B cell (primary cell): ENCODE measurements at regions not wholly inside any gene's neighbourhood (a gene's known extent, or its start where the extent isn't known, plus 50 kb on each side); places are given as distances from the start of the nearest gene placed in this dataset.

Experiments
- ATAC-seq: fragments of 200-7000 bp; cut with Tn5 transposase; one replicate; pipeline ENCODE4 v1.10.0; 2021; ENCODE audit warnings: low read depth, mild to moderate bottlenecking, moderate number of reproducible peaks, moderate library complexity
- CTCF ChIA-PET: fragments of 350-600 bp; sonication (Branson Sonifier 250); formaldehyde crosslinking; loops from one replicate; lab custom pipeline; 2021; ENCODE audit warnings: antibody characterized with exemption, inconsistent platforms; lab: Charles Lee
- POLR2A ChIA-PET: fragments of 350-600 bp; sonication (Branson Sonifier 250); formaldehyde crosslinking; loops from one replicate; lab custom pipeline; 2021; ENCODE audit warnings: antibody characterized with exemption; lab: Charles Lee
- DNase-seq: peaks from one replicate; pipeline ENCODE4 v3.0.0; 2013
- H2AFZ ChIP-seq: 2 replicates; pipeline ENCODE4 v1.6.1; 2012; ENCODE audit warnings: mild to moderate bottlenecking, low read depth, low read length; ENCODE audit not compliant: insufficient read depth, poor library complexity, severe bottlenecking
- H3K27ac ChIP-seq, 2 donors: 1 replicate in 1 of 2; 2 replicates in 1 of 2; pipeline ENCODE4 v1.5.1; 2012 to 2013; ENCODE audit warnings: low read length in 2 of 2, mild to moderate bottlenecking in 2 of 2, moderate library complexity in 1 of 2
- H3K27me3 ChIP-seq, 4 experiments: fragments of 200-600 bp in 1 of 4; sonication (generic) in 1 of 4; replicated peaks in 1 of 4; 1 replicate in 2 of 4; 2 replicates in 2 of 4; pipeline versions ENCODE4 v1.6.1 to v1.7.0; 2013 to 2016; ENCODE audit warnings: low read length in 3 of 4, mild to moderate bottlenecking in 2 of 4, mixed read lengths in 1 of 4, moderate library complexity in 1 of 4; ENCODE audit not compliant: insufficient read depth in 4 of 4, control insufficient read depth in 3 of 4; ENCODE audit errors: control extremely low read depth in 1 of 4
- H3K36me3 ChIP-seq, 2 experiments: replicated peaks in 1 of 2; 1 replicate in 1 of 2; 2 replicates in 1 of 2; pipeline versions ENCODE4 v1.6.1 to v1.7.1; 2013; ENCODE audit warnings: low read length in 1 of 2; ENCODE audit not compliant: insufficient read depth in 2 of 2, control insufficient read depth in 1 of 2; ENCODE audit errors: control extremely low read depth in 1 of 2, extremely low read depth in 1 of 2
- H3K4me1 ChIP-seq, 2 donors: fragments of 200-600 bp in 1 of 2; sonication (generic) in 1 of 2; 1 replicate in 1 of 2; 2 replicates in 1 of 2; pipeline versions ENCODE4 v1.5.1 to v1.6.1; 2013 to 2017; ENCODE audit warnings: low read length in 2 of 2; ENCODE audit not compliant: control insufficient read depth in 2 of 2, insufficient read depth in 2 of 2
- H3K4me2 ChIP-seq: replicated peaks from 2 replicates; pipeline ENCODE3; 2012; ENCODE audit warnings: mild to moderate bottlenecking, low read depth, low read length; ENCODE audit not compliant: poor library complexity, severe bottlenecking
- H3K4me3 ChIP-seq, 5 experiments: fragments of 200-600 bp in 1 of 5; sonication (generic) in 1 of 5; 1 replicate in 3 of 5; 2 replicates in 2 of 5; pipeline versions ENCODE4 v1.5.1 to v1.7.0; 2011 to 2016; ENCODE audit warnings: low read length in 4 of 5, mild to moderate bottlenecking in 4 of 5, low read depth in 2 of 5, control low read depth in 1 of 5, moderate library complexity in 1 of 5; ENCODE audit not compliant: insufficient read depth in 1 of 5; ENCODE audit errors: control extremely low read depth in 1 of 5, extremely low read depth in 1 of 5
- H3K79me2 ChIP-seq: fragments of 200-600 bp; sonication (generic); one replicate; pipeline ENCODE4 v1.6.0; 2016; ENCODE audit warnings: low read length; ENCODE audit not compliant: control insufficient read depth, insufficient read depth
- H3K9ac ChIP-seq: fragments of 200-600 bp; sonication (generic); 2 replicates; pipeline ENCODE4 v1.6.1; 2017; ENCODE audit warnings: mild to moderate bottlenecking, low read length, moderate library complexity
- H3K9me3 ChIP-seq, 3 donors: one replicate each; pipeline versions ENCODE4 v1.6.1 to v1.7.1; 2013; ENCODE audit warnings: low read length in 2 of 3; ENCODE audit not compliant: control insufficient read depth in 2 of 3, insufficient read depth in 1 of 3; ENCODE audit errors: control extremely low read depth in 1 of 3
- H4K20me1 ChIP-seq: 2 replicates; pipeline ENCODE4 v1.6.0; 2012; ENCODE audit warnings: mild to moderate bottlenecking, low read length; ENCODE audit not compliant: insufficient read depth, control insufficient read depth, poor library complexity, severe bottlenecking
- H3K27ac Mint-ChIP-seq: one replicate; pipeline ENCODE4 v1.8.0; 2021; ENCODE audit warnings: mixed read lengths
- H3K27me3 Mint-ChIP-seq: one replicate; pipeline ENCODE4 v1.8.0; 2021; ENCODE audit warnings: mixed read lengths
- H3K4me1 Mint-ChIP-seq: one replicate; pipeline ENCODE4 v1.8.0; 2021; ENCODE audit warnings: mixed read lengths
- H3K4me3 Mint-ChIP-seq: one replicate; pipeline ENCODE4 v1.8.0; 2021; ENCODE audit warnings: mixed read lengths
- H3K9me3 Mint-ChIP-seq: one replicate; pipeline ENCODE4 v1.8.0; 2022; ENCODE audit warnings: mixed read lengths; ENCODE audit not compliant: insufficient read depth
- CTCF ChIP-seq: fragments of 200-600 bp; IDR thresholded peaks from one replicate; pipeline ENCODE4 v1.8.0; 2022; ENCODE audit warnings: antibody characterized with exemption, mild to moderate bottlenecking
- EZH2 ChIP-seq: IDR thresholded peaks from 2 replicates; pipeline ENCODE4 v1.6.1; 2012; ENCODE audit warnings: borderline replicate concordance, low read depth, mild to moderate bottlenecking, moderate library complexity, low read length; ENCODE audit not compliant: insufficient read depth, poor library complexity, severe bottlenecking
- WGBS: methylation state at CpG from one replicate; pipeline ENCODE4 v1.1.5; 2013; ENCODE audit warnings: missing lambda C conversion rate; ENCODE audit not compliant: insufficient coverage; 5-methylcytosine and 5-hydroxymethylcytosine counted together
- intact Hi-C: fragments of 100-400 bp; cut with micrococcal nuclease; formaldehyde crosslinking; loops from one replicate; pipeline ENCODE4 v1.10.0; 2022

- H3K4me3 ChIP-seq, result no peak overlapping the region
- no peaks in the 10 kb centered on the region for H3K79me2 ChIP-seq
- intact Hi-C loops, result no loop called here
- whole genome bisulfite sequencing, result no CpG with 5 or more reads among the region's 1 CpG
- ChIA-PET POLR2A (interaction anchor here (0.6 to 1.0 kb wide), 2 partner anchors 10 to 42 kb away, joined by 3 to 6 read pairs; no protein-coding TSS in a partner anchor), CTCF (no interaction called here)
- H3K4me1 ChIP-seq, result peaks cover 51 to 52% of the 10 kb centered on the region in 2 donors
- no peak for ATAC-seq
- no peak overlapping the region for H2AFZ ChIP-seq
- TF ChIP-seq CTCF, result no peak
- no peak for TF ChIP-seq EZH2
- no peaks in the 10 kb centered on the region for H3K36me3 ChIP-seq
- Mint-ChIP-seq H3K4me1 (peaks cover 57% of the 10 kb centered on the region), H3K27me3 (no peaks in the 10 kb centered on the region), H3K4me3 (peak overlapping the region; percentile 23), H3K27ac (no peak overlapping the region), H3K9me3 (peaks cover 14% of the 10 kb centered on the region)
- H3K9ac ChIP-seq, result no peak overlapping the region
- peaks cover 7 to 17% (median 10%) of the 10 kb centered on the region in 3 donors for H3K9me3 ChIP-seq
- H4K20me1 ChIP-seq, result no peaks in the 10 kb centered on the region
- no peak overlapping the region for H3K27ac ChIP-seq
- DNase-seq, result no peak
- peak overlapping the region; percentile 52 for H3K4me2 ChIP-seq
- H3K27me3 ChIP-seq, result no peaks in the 10 kb centered on the region
Observed at GRCh38 chr5:54669285-54669684, 151.7 kb downstream of the SNX18 start.

GRCh38 chr5:54668096-54668495, 150.5 kb downstream of the SNX18 start:
- Histone ChIP-seq H2AFZ (no peak overlapping the region), H3K27me3 (no peaks in the 10 kb centered on the region), H3K4me3 (no peak overlapping the region), H4K20me1 (no peaks in the 10 kb centered on the region), H3K4me2 (no peak overlapping the region), H3K9ac (no peak overlapping the region), H3K36me3 (no peaks in the 10 kb centered on the region), H3K79me2 (no peaks in the 10 kb centered on the region), H3K27ac (no peak overlapping the region), H3K9me3 (peaks cover 6 to 17% (median 10%) of the 10 kb centered on the region in 3 donors), H3K4me1 (peaks cover 39 to 45% of the 10 kb centered on the region in 2 donors)
- ATAC-seq, result no peak
- Mint-ChIP-seq H3K4me3 (no peak overlapping the region), H3K9me3 (peaks cover 14% of the 10 kb centered on the region), H3K27me3 (no peaks in the 10 kb centered on the region), H3K27ac (no peak overlapping the region), H3K4me1 (peaks cover 49% of the 10 kb centered on the region)
- DNase-seq, result no peak
- intact Hi-C loops, result no loop called here
- CTCF ChIA-PET, result no interaction called here
- POLR2A ChIA-PET, result no interaction called here
- TF ChIP-seq EZH2 (no peak), CTCF (no peak)
- WGBS, result no CpG with 5 or more reads among the region's 2 CpGs
